Right lobe of liver (tissue), 6 donors: ENCODE measurements at regions not wholly inside any gene's neighbourhood (a gene's known extent, or its start where the extent isn't known, plus 50 kb on each side); places are given as distances from the start of the nearest gene placed in this dataset.

ENCODE experiments used
- ATAC-seq, 4 donors: fragments of 200-7000 bp; cut with Tn5 transposase; one replicate each; pipeline ENCODE4 v1.9.1; 2020; ENCODE audit warnings: mild to moderate bottlenecking in 4 of 4, moderate library complexity in 4 of 4
- DNase-seq, 3 donors: peaks; one replicate each; pipeline ENCODE4 v3.0.0-alpha.2; 2020
- H3K27ac ChIP-seq, 3 donors: fragments of 200-600 bp; one replicate each; pipeline ENCODE4 v1.8.0; 2022
- H3K27me3 ChIP-seq, 2 donors: fragments of 200-600 bp; one replicate each; pipeline ENCODE4 v1.8.0; 2022
- H3K36me3 ChIP-seq, 4 donors: fragments of 200-600 bp; sonication (generic) in 1 of 4; one replicate each; pipeline versions ENCODE4 v1.5.1 to v1.8.0; 2017 to 2022; ENCODE audit warnings: control low read depth in 1 of 4
- H3K4me1 ChIP-seq, 4 donors: fragments of 200-600 bp; sonication (generic) in 1 of 4; one replicate each; pipeline versions ENCODE4 v1.5.1 to v1.8.0; 2017 to 2022; ENCODE audit warnings: control low read depth in 1 of 4
- H3K4me3 ChIP-seq, 3 donors: fragments of 200-600 bp; one replicate each; pipeline ENCODE4 v1.8.0; 2022
- H3K9me3 ChIP-seq, 4 donors: fragments of 200-600 bp; sonication (generic) in 1 of 4; one replicate each; pipeline versions ENCODE4 v1.5.1 to v1.8.0; 2017 to 2022; ENCODE audit warnings: control low read depth in 1 of 4
- POLR2A ChIP-seq: fragments of 450-650 bp; IDR thresholded peaks from one replicate; pipeline ENCODE4 v1.6.1; 2017; ENCODE audit warnings: antibody characterized with exemption, mild to moderate bottlenecking
- WGBS: methylation state at CpG from one replicate; pipeline ENCODE4 v1.1.6; 2018; ENCODE audit warnings: low coverage, low lambda C conversion rate; ENCODE audit not compliant: insufficient coverage; ENCODE audit errors: missing lambda C conversion rate; 5-methylcytosine and 5-hydroxymethylcytosine counted together
- intact Hi-C, 2 donors: fragments of 100-400 bp; cut with DNase I; formaldehyde crosslinking; loops; one replicate each; pipeline versions ENCODE4 v1.11.2 to v1.14.1; 2022
- TF ChIP-seq, protein P1 (sequence below), 4 donors: fragments of 200-600 bp in 3 of 4; fragments of 450-650 bp in 1 of 4; IDR thresholded peaks; one replicate each; pipeline versions ENCODE4 v1.5.1 to v1.8.0; 2016 to 2022; ENCODE audit warnings: antibody characterized with exemption in 4 of 4, mild to moderate bottlenecking in 2 of 4
- donor health status: DM: no; HTN: yes; CAD: no.
- donor health status: DM: no; HTN: no; CAD: no.
- donor health status: DM: no; HTN: no; CAD: no.
- donor health status: DM: no; HTN: yes; CAD: no.
- donor health status: DM: no; HTN: yes; CAD: no.

- intact Hi-C loops: no loop called here
- DNase-seq (no peak), ATAC-seq (no peak)
- no peak overlapping the region for H3K4me3 ChIP-seq
- no peak overlapping the region for H3K27ac ChIP-seq
- H3K9me3 ChIP-seq: no peaks in the 10 kb centered on the region
- no peaks in the 10 kb centered on the region for H3K4me1 ChIP-seq
- no peaks in the 10 kb centered on the region for H3K36me3 ChIP-seq
- TF ChIP-seq POLR2A: no peak
- TF ChIP-seq, protein P1, sequence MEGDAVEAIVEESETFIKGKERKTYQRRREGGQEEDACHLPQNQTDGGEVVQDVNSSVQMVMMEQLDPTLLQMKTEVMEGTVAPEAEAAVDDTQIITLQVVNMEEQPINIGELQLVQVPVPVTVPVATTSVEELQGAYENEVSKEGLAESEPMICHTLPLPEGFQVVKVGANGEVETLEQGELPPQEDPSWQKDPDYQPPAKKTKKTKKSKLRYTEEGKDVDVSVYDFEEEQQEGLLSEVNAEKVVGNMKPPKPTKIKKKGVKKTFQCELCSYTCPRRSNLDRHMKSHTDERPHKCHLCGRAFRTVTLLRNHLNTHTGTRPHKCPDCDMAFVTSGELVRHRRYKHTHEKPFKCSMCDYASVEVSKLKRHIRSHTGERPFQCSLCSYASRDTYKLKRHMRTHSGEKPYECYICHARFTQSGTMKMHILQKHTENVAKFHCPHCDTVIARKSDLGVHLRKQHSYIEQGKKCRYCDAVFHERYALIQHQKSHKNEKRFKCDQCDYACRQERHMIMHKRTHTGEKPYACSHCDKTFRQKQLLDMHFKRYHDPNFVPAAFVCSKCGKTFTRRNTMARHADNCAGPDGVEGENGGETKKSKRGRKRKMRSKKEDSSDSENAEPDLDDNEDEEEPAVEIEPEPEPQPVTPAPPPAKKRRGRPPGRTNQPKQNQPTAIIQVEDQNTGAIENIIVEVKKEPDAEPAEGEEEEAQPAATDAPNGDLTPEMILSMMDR (IDR thresholded peaks at IDR 0.05): no peak
- no peaks in the 10 kb centered on the region for H3K27me3 ChIP-seq
- WGBS: 87% methylated on average over 1 of the region's 1 CpG
Observed at GRCh38 chr14:61168141-61168540, 113.0 kb downstream of the TMEM30B start.

- WGBS: 94% methylated on average over 1 of the region's 1 CpG
- TF ChIP-seq, protein P1 (IDR thresholded peaks at IDR 0.05): no peak
- no peak for TF ChIP-seq POLR2A
- no peak overlapping the region for H3K4me3 ChIP-seq
- no peak overlapping the region for H3K27ac ChIP-seq
- no peaks in the 10 kb centered on the region for H3K4me1 ChIP-seq
- DNase-seq (no peak), ATAC-seq (no peak)
- H3K9me3 ChIP-seq: no peaks in the 10 kb centered on the region
- H3K27me3 ChIP-seq: no peaks in the 10 kb centered on the region
- H3K36me3 ChIP-seq: no peaks in the 10 kb centered on the region
- intact Hi-C loops: no loop called here
Observed at GRCh38 chr14:61167642-61168041, 113.5 kb downstream of the TMEM30B start.

DNA sequence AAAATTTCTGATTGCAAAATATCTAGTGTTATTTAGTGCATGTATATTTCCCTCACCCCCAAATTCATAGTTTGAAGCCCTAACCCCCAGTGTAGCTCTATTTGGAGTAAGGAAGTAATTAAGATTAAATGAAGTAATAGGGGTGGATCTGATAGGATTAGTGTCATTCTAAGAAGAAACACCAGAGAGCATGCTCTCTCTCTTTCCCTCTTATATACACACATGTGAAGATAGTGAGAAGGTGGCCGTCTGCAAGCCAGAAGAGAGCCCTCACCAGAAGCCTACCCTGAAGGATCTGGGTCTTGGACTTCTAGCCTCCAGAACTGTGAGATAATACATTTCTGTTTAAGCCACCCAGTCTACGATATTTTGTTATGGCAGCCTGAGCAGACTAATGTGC is 120.3 kb downstream of the TMEM30B start:
- no peak overlapping the region for H3K27ac ChIP-seq
- H3K27me3 ChIP-seq: no peaks in the 10 kb centered on the region
- H3K4me1 ChIP-seq: no peaks in the 10 kb centered on the region
- no peak overlapping the region for H3K4me3 ChIP-seq
- DNase-seq: no peak
- H3K9me3 ChIP-seq: no peaks in the 10 kb centered on the region
- no peaks in the 10 kb centered on the region for H3K36me3 ChIP-seq
- TF ChIP-seq POLR2A: no peak
- TF ChIP-seq, protein P1 (IDR thresholded peaks at IDR 0.05): no peak
- no peak for ATAC-seq
- intact Hi-C loops: no loop called here
- 83% methylated on average over 2 of the region's 2 CpGs for WGBS

- no peaks in the 10 kb centered on the region for H3K27me3 ChIP-seq
- no peaks in the 10 kb centered on the region for H3K4me1 ChIP-seq
- 75% methylated on average over 2 of the region's 2 CpGs for WGBS
- intact Hi-C loops: no loop called here
- TF ChIP-seq, protein P1 (IDR thresholded peaks at IDR 0.05): no peak
- TF ChIP-seq POLR2A: no peak
- no peak overlapping the region for H3K4me3 ChIP-seq
- no peak overlapping the region for H3K27ac ChIP-seq
- H3K9me3 ChIP-seq: no peaks in the 10 kb centered on the region
- H3K36me3 ChIP-seq: no peaks in the 10 kb centered on the region
- ATAC-seq (no peak), DNase-seq (no peak)
Observed at GRCh38 chr14:61154641-61155040, 126.5 kb downstream of the TMEM30B start.

DNA sequence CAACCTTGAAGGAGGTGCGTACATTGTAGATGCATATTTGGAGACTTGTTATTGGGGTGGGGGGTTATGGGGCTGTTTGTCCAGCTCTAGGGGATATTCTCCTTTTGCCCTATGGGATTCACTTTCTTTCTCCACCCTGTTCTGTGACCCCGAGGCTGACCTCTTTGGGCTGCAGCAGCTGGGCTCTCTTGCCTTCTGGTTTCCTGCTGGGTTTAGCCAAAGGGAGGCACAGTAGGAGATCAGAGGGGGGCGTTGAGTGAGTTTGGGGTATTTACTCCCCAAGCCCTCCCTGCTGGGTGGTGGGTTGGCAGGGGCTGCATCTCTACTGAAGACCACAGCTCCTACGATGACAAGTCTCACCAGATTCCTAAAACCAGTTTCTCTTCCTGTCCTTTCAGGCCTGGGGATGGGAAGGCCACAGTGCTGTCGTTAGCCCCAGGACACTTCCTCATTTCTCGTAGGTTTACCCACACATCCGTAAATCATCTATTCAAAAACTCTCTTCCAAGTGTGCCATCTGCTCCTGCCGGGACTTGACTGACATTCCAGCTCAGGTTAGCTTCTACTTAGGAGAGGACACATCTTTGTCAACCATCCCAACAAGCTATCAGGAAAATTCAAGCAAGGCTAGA is 127.1 kb downstream of the TMEM30B start:
- intact Hi-C loops: no loop called here
- H3K4me3 ChIP-seq: no peak overlapping the region
- WGBS: 43% methylated on average over 6 of the region's 8 CpGs
- no peak for TF ChIP-seq POLR2A
- TF ChIP-seq, protein P1 (IDR thresholded peaks at IDR 0.05): no peak
- ATAC-seq (no peak), DNase-seq (no peak)
- H3K27ac ChIP-seq: no peak overlapping the region
- H3K27me3 ChIP-seq: no peaks in the 10 kb centered on the region
- H3K36me3 ChIP-seq: no peaks in the 10 kb centered on the region
- no peaks in the 10 kb centered on the region for H3K4me1 ChIP-seq
- H3K9me3 ChIP-seq: no peaks in the 10 kb centered on the region
